HG03460 (cell line): ENCODE measurements at regions not wholly inside any gene's neighbourhood (a gene's known extent, or its start where the extent isn't known, plus 50 kb on each side); places are given as distances from the start of the nearest gene placed in this dataset.
"Not testable (repeated sequence)": the region's sequence is repeated elsewhere in the genome, so short reads cannot be mapped to it uniquely, and the experiment has no call there.

Experiments
- ATAC-seq: cut with Tn5 transposase; IDR thresholded peaks from one replicate; pipeline ENCODE4 v1.9.1; 2021; ENCODE audit not compliant: unreplicated experiment

DNA sequence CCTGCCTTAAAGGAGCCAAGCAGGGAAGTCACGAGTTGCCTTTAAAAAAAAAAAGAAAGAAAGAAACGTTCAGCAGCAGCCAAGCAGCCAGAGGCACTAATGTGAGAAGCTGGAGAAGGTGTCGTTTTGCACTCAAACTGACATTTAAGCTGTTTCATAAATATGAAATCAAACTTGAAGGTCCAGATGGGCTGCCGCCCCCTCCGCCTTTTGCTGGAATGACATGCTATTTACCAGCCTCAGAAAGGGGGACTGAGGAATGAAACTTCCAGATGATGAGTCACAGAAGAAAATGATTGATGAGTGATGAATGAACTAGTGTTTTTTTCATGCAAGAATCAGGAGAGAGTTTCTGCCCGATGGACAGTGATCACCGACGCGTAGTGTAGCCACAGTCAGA, 396.8 kb downstream of the IGSF11 start:
- no peak for ATAC-seq

DNA sequence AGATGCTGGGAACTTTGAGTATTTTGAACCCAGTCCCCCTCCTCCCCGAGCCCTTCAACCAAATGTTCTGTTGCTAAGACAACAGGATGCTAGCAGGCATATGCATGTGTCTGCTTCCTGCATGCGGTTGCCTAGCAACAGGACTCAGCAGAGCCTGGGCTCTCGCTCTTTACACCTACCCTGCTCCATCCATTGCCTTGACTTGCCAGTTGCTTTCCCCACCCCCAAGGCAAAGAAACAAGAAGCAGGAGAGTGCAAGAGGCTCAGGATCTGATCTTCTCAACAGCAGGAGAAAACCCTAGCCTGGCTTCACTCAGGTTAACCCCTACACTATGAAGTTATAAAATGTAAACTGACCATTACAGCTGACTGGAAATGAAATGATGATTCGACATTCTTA, 393.0 kb downstream of the IGSF11 start:
- peak; percentile 59 for ATAC-seq

DNA sequence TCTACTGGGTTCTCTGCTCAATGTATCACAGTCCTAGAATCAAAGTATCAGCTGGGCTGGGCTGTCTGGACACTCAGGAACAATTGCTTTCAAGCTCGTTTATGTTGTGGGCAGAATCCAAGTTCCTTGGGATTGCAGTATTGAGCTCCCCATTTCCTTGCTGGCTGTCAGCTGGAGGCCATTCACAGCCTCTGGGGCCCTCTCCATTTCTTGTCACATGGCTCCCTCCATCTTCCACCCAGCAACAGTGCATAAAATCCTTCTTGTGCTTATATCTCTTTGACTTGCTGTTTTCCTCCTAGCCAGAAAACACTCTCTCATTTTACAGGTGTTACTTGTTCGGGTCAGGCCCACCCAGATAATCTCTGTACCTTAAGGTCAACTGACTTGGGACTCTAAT, 363.5 kb downstream of the IGSF11 start:
- no peak for ATAC-seq

DNA sequence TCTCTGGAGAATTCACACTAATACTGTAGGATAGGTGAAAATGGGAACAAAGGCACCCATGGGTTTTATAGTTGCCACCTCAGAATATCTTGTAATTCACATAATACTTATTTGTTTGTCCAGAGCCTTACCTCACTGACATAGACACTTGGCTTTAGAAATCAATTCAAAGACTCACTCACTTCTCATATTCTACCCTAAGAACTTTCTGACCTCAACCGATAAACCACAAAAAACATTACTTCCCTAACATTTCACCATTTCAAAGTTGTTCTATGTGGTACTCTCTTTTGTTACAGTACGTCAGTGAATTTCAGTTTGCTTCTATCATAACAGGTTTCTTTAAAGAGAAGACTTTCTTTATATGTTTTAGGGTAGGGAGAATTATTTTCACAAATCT, 359.3 kb downstream of the IGSF11 start:
- ATAC-seq: no peak

DNA sequence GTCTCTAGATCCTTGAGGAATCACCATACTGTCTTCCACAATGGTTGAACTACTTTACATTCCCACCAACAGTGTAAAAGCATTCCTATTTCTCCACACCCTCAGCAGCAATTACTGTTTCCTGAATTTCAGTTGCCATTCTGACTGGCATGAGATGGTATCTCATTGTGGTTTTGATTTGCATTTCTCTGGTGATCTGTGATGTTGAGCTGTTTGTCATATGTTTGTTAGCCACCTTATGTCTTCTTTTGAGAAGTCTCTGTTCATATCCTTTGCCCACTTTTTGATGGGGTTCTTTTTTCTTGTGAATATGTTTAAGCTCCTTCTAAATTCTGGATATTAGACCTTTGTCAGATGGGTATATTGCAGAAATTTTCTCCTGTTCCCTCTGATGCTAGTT, 356.0 kb downstream of the IGSF11 start:
- not testable (repeated sequence) for ATAC-seq

DNA sequence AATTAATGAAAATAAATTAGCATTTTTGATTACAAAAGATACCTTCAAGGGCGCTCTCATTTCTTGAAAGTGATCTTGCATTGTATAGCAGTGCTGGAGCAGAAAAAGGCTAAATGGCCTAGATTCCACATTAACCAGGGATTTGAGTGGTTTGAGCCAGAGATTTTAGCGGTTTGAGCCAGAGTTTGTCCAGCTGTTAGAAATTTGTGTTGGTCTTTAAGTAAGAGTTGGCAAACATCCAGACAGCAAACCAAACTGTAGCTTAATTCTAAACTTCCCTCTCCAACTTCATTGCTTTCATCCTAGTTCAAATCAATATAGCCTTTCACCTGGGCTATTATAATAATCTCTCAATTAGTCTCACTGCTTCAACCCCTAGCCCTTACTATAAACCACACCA, 351.7 kb downstream of the IGSF11 start:
- no peak for ATAC-seq

DNA sequence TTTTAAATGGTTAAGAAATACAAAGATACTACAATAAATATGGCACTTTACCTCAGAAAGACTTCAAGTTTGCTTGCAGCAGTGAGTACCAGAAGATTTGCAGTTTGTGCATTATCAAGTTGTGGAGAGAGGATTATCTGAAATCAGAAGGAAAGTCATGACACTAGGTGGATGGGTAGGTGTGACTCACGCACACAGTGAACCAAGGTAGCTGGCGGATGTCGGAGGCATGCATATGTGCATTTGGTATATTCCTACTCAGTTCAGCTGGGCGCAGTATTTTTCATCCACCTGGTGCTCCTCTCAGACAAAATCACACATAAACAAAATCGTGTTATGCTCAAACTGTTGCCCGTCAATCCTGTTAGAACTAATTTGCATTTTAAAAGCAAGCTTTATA, 351.0 kb downstream of the IGSF11 start:
- ATAC-seq: no peak

DNA sequence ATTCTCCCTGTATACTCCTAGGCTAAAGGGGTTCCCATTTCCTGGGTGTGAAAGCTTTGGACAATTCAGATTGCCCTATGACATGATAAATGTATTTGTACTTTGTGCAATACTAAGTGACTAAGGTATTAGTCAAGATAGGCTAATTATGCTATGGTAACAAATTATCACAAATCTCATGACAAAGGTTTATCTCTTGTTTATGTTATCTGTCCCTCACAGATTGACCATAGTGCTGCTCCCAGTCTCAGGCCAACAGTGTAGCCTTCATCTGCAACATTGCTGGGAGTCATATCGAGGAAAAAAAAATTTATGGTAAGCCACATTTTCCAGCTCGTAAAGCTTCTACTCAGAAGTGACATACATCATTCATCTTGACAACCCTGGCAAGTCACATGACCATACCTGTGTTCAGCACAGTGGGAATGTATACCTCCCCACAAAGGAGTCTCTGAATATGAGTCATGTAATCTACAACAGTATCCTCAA, 346.2 kb downstream of the IGSF11 start:
- ATAC-seq: no peak

DNA sequence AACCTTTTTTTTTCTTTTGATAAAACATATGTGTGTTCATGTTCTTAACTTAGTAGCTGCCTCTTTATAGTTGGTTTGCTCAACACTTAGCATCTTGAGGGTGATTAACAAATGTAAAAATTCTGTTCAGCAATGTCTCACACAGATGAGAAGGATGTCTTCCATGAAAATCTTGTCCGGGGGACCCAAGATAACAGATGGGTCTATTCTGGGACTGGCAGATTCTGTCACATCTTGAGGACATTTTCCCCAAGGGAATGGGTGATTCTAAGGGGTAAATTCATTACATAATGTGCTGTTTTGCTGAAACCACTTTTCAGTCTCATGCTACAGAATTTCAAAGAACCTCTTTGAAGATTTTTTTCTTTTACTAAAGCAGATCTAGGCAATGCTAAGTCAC, 342.2 kb downstream of the IGSF11 start:
- ATAC-seq: no peak

DNA sequence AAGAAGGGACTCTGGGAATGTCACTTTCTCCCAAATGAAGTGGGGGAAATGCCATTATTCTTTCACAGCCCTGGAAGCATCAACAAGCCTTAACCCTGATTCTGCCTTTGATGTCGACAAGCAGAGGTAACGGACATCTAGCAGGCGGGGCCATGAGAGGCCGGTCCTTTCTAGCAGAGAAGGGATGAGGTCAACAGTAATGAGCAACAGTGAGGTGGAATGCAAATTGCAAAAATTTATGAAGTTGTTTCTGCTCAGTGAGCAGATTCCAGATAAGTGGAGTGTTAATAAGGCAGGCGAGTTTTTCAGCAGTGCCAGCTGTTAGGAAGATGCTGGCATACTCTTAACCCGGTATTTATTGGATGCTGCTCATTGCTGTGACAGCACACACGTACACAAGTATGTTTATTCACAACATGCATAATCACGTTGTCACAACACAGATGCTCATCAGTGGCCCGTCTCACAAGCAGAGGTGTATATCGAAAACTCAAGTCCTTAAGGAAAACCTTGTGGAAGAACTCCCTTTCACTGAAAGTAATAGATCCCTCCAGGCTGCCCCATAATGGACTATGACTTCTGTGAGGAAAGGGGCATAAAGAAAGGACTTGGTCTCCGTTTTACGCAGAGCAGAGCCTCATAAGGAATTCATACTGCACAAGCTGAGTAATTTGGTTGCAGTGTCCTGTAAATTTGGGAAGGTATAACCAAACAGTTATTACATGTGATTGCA, 329.0 kb downstream of the IGSF11 start:
- ATAC-seq: no peak

DNA sequence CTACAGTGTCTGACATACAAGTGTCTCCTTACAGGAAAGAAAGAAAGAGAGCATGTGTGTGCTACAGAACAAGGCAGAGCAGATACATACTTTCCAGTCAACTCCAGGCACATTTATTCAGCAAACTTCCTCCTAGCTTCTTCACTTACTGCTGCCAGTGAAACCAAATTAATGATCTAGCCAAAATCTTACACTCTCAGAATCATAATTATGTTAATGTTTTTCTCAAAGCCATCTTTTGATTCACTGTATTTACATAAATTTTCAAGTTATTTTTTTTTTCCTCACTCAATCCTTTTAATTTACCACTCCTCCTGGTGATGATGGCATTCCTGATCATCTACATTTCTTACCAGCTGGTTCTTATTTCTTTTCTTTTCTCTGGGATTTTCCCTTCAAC, 326.7 kb downstream of the IGSF11 start:
- ATAC-seq: no peak

DNA sequence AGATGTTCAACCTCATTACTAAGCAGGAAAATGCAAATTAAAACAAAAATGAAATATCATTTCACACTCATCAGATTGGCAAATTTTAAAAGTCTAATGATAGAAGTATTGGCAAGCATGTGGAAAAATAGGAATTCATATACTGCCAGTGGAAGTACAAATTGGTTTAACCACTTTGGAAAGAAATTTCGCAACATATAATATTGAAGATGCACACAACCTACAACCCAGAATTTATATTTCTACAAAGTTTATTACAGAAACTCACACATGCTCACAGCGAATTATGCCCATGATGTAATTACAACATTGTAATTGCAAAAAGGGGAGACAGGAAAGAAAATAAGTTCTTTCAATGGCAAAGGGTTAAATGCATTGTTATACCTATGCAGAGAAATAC, 324.1 kb downstream of the IGSF11 start:
- ATAC-seq: no peak

DNA sequence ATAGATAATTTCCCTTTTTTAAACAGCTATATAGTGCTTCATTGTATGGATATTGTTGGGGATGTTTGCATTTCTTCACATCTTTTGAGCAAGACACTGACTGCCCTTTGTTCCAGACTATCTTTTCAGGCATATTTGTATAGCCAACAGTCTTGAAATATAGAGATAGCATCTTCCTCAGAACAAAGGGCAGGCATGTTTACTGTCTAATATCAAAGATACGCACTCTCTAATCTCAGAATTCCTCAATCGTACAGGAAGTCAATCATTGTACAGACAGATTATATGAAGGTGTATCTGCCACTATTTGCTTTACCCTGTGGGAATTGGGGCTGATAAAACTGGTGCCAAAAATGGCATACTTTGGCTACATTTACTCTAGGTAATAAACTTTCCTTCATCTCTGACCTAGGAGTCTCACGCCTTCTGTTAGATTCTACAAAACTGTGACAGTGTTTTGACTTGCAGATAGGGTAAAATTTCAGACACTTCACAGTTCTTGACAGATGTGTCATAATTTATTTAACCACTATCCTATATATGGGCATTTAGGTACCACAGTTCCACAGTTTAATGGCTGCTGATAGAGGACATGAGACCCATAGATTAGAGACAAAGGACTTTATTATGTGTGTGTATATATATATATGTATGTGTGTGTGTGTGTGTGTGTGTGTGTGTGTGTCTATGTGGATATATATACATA, 321.0 kb downstream of the IGSF11 start:
- ATAC-seq: no peak

DNA sequence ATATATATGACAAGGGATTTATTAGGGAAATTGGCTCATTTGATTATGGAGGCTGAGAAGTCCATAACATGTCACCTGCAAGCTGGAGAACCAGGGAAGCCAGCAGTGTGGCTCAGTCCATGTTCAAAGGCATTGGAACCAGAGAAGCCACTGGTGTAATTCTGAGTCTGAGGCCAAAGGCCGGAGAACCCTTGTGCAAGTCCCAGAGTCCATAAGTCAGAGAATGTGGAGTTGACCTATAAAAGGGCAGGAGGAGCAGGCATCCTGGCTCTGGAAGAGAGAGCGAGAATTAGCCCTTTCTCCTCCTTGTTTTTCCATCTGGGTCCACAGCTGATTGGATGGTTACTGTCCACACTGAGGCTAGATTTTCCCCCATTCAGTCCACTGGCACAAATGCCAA, 319.8 kb downstream of the IGSF11 start:
- ATAC-seq: no peak

DNA sequence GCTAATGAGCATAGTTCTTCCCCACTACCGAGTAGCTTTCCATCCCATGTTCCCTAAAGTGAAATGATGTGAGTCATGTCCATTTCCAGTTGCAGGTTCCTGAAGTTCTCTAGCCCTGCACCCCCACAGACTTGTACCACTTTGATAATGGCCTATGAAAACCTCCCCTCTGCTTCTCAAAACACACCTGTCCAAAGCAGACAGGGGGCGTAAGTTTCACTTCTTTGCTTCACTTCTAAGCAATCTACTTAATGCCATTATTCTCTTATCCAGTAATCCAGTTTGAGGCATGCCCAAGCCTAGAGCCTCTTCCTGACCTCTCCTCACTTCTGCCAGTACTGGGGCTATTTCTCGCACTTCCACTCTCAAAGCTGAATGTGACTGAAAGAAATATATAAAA, 305.1 kb downstream of the IGSF11 start:
- ATAC-seq: no peak

DNA sequence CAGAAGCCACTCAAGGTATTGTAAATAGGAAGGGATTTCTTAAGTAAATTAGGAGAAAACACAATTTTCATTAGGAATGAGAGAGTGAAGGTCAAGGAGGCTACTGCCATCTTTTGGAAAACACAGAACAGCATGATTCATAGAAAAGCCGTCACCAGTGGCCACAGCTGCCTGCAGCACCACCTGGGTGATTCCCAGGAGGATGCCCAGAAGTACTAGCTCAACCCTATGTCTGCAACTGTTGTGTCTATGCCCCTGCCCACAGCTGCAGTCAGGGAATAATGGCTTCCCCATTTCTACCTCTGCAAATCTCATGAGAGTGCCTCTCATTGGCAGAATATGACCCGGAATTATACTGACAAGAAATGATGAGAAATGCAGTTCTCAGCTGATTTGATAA, 300.0 kb downstream of the IGSF11 start:
- no peak for ATAC-seq

DNA sequence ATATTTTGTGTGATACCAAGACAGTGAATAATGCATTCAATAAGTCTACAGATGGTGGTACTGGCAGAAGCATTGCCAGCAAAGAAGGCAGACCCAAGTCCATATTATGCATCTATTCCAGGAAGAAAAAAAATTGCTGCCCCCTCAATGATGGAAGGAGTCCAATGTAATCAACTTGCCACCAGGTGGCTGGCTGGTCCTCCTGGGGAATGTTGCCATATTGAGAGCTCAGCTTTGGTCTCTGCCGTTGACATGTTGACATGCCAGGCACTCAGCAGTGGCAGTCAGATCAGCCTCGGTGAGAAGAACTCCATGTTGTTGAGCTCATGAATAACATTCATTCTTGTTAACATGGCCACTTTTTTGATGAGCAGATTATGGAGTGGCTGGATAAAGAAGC, 298.5 kb downstream of the IGSF11 start:
- no peak for ATAC-seq

DNA sequence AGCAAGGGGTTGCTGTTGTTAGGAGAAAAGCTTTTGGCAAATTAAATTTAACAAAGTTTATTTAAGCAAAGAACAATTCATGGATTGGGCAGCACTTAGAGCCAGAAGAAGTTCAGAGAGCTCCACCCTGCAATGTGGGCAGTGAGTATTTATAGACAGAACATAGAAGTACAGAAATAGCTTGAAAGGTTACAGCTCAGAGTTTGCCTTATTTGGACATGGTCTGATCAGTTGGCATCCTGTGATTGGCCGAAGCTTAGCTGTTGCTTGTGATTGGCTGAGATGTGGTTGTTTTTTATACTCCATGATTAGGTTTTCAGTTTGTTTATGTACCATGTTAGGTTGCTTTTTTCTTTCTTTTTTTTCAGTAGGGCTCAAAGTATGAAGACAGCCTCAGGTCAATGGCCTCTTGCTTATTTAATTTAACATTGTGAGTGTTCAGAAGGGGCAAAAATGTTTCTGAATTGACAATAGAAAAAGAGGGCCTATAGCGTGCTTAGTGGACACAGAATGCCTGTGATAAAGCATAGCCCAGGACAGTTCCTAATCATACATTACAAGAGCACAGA, 293.8 kb downstream of the IGSF11 start:
- no peak for ATAC-seq

DNA sequence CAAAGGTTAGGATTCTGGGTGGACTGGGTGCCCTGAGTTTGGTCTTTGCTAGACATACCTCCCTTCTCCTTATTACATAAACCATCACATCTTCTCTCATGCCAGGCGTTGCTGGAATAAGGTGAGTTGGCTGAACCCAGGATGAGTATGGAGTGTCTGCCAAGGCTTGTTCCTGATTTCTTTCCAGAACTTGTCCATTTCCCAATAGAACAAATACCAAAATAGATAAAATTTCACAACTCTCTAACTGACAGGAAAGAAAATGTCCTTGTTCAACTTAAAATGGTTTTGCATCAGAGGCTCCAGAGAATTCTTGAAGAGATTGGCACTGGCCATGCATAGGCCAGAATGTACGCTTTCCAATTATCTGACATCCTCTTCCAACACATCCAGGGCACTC, 291.9 kb downstream of the IGSF11 start:
- no peak for ATAC-seq

DNA sequence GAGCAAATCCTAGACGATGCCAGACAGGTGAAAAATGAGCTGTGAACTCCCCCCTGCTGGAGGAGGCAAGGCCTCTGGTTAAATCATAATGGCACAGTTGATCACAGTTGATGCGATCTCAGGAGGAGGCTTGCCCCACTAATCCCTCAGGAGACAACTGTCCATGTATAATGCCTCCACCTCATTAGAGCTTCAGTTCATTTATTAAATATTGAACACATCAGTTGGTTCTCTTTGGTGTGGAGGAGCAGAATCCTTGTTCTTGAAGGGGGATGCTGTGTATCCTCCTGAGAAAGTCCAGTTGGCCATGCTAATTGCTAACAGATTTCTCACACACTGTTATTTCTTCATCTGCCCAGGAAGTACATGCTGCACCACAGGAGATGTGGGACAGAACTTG, 290.5 kb downstream of the IGSF11 start:
- no peak for ATAC-seq

DNA sequence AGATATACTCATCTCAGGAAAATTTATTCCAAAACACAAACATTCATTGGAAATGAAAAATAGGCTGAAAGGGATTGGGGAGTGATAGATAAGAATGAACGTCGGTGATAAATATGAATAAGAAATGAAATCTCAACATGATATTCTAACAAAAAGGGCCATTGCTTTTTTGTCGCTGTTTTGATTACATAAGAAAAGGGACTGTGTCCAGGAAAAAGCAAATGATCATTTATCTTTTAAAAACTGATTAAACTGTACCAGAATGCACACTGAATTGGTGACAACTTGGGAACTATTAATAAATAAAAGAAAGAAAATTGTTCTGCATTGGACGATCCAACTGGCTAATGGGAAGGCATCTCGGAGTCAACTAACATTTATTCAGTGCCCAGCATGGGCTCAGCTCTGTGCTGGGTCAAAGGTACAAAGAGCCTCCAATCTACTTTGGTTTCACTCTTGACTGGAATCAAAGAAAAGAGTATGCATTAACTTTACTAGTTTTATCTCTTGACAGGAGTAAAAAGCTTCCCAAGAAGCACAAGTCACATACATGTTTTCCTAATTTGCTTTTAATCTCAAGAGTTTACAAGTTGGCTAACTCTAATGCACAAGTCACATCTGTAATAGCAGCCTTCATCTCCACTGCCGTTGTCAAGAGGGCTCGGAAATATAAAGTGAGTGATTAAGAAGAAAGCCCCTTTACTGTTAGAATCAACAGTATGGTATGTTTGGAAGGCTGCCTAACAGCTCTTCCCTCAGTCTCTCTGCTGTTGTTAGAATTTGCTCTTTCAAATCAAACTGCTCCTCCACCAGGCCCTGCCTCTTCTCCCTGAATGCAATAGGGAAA, 280.0 kb downstream of the IGSF11 start:
- ATAC-seq: no peak
